Panc1 (cell line): ENCODE measurements at regions not wholly inside any gene's neighbourhood (a gene's known extent, or its start where the extent isn't known, plus 50 kb on each side); places are given as distances from the start of the nearest gene placed in this dataset.

Experiments
- ATAC-seq: fragments of 200-7000 bp; cut with Tn5 transposase; 2 replicates; pipeline ENCODE4 v1.9.1; 2020; ENCODE audit warnings: mild to moderate bottlenecking, moderate library complexity
- BruUV-seq: library from RNA; stranded (reverse); fragments of 400-500 nt; replicated peaks from 2 replicates; lab custom pipeline; 2021; lab: Mats Ljungman, UMichigan
- CTCF ChIA-PET: fragments of 300-600 bp; sonication (Branson Sonifier 250); formaldehyde crosslinking; loops from one replicate; lab custom pipeline; 2022; ENCODE audit warnings: antibody characterized with exemption; lab: Charles Lee
- POLR2A ChIA-PET: fragments of 300-600 bp; sonication (Branson Sonifier 250); formaldehyde crosslinking; loops from one replicate; lab custom pipeline; 2022; ENCODE audit warnings: antibody characterized with exemption; lab: Charles Lee
- DNase-seq: peaks from one replicate; pipeline ENCODE4 v3.0.0-alpha.2; 2010; ENCODE audit warnings: low read depth, low spot score
- H3K27ac ChIP-seq: 2 replicates; pipeline ENCODE4 v1.5.1; 2011; ENCODE audit warnings: mild to moderate bottlenecking, low read length, inconsistent platforms
- H3K27me3 ChIP-seq: fragments of 200-500 bp; sonication (Bioruptor generic); 2 replicates; pipeline ENCODE4 v1.6.0; 2014; ENCODE audit warnings: low read length, inconsistent platforms; ENCODE audit not compliant: control insufficient read depth, insufficient read depth
- H3K36me3 ChIP-seq: fragments of 200-500 bp; sonication (Bioruptor generic); 2 replicates; pipeline ENCODE4 v1.5.1; 2014; ENCODE audit warnings: inconsistent platforms, mild to moderate bottlenecking, low read length, moderate library complexity; ENCODE audit not compliant: control insufficient read depth, insufficient read depth
- H3K4me1 ChIP-seq: 2 replicates; pipeline ENCODE4 v1.5.1; 2011; ENCODE audit warnings: inconsistent platforms, mild to moderate bottlenecking, low read length, moderate library complexity; ENCODE audit not compliant: control insufficient read depth, insufficient read depth
- H3K4me3 ChIP-seq, 2 experiments: 2 replicates each; pipeline ENCODE4 v1.5.1; 2011 to 2012; ENCODE audit warnings: low read depth in 2 of 2, low read length in 2 of 2, mild to moderate bottlenecking in 2 of 2, inconsistent platforms in 1 of 2, moderate library complexity in 1 of 2
- H3K9me3 ChIP-seq: fragments of 200-500 bp; sonication (Bioruptor generic); 2 replicates; pipeline ENCODE4 v1.5.1; 2014; ENCODE audit warnings: low read depth, mild to moderate bottlenecking, inconsistent platforms, low read length, moderate library complexity; ENCODE audit not compliant: control insufficient read depth, insufficient read depth
- CTCF ChIP-seq: fragments of 450-650 bp; IDR thresholded peaks from 2 replicates; pipeline ENCODE4 v1.5.1; 2017; ENCODE audit warnings: mild to moderate bottlenecking
- POLR2AphosphoS5 ChIP-seq: IDR thresholded peaks from 2 replicates; pipeline ENCODE4 v1.6.1; 2012; ENCODE audit warnings: mild to moderate bottlenecking, low read depth, low read length, moderate library complexity
- REST ChIP-seq, 2 experiments: IDR thresholded peaks; 2 replicates each; pipeline ENCODE4 v1.6.1; 2011 to 2012; ENCODE audit warnings: low read depth in 2 of 2, control low read depth in 1 of 2, low read length in 1 of 2, mild to moderate bottlenecking in 1 of 2, moderate library complexity in 1 of 2; ENCODE audit not compliant: insufficient read depth in 1 of 2
- SIN3A ChIP-seq: IDR thresholded peaks from 2 replicates; pipeline ENCODE4 v1.6.1; 2012; ENCODE audit warnings: low read depth, mild to moderate bottlenecking, low read length, moderate library complexity, borderline replicate concordance; ENCODE audit not compliant: insufficient read depth
- TCF7L2 ChIP-seq: IDR thresholded peaks from 2 replicates; pipeline ENCODE4 v1.6.1; 2011; ENCODE audit warnings: mild to moderate bottlenecking, low read depth, low read length, inconsistent platforms
- in situ Hi-C: cut with HindIII; loops from 2 replicates; pipeline ENCODE4 v1.10.0; 2016; ENCODE audit warnings: low sequenced_read_pairs, low pct_unique_long_range_greater_than_20kb
- intact Hi-C: fragments of 100-400 bp; cut with micrococcal nuclease; formaldehyde crosslinking; loops from one replicate; pipeline ENCODE4 v1.10.0; 2022; ENCODE audit not compliant: unreplicated experiment

GRCh38 chr3:13219902-13220296 lies 146.7 kb upstream of the IQSEC1 start:
- ATAC-seq (no peak), DNase-seq (no peak)
- BruUV-seq: no TSS peak
- H3K27ac ChIP-seq: no peak overlapping the region
- TF ChIP-seq REST (IDR thresholded peaks at IDR 0.05; ENCODE audit: insufficient read depth in 1 of 2, low read depth in 2 of 2, low read length in 1 of 2) (no peak), SIN3A (no peak), TCF7L2 (no peak), CTCF (no peak), POLR2AphosphoS5 (no peak)
- POLR2A ChIA-PET: no interaction called here
- no peak overlapping the region for H3K4me3 ChIP-seq
- no peaks in the 10 kb centered on the region for H3K36me3 ChIP-seq
- in situ Hi-C loops: no loop called here
- H3K27me3 ChIP-seq: no peaks in the 10 kb centered on the region
- CTCF ChIA-PET: no interaction called here
- peaks cover 18% of the 10 kb centered on the region for H3K4me1 ChIP-seq
- intact Hi-C loops: no loop called here
- no peaks in the 10 kb centered on the region for H3K9me3 ChIP-seq

GRCh38 chr3:13219077-13219901 lies 146.1 kb upstream of the IQSEC1 start:
- no TSS peak for BruUV-seq
- POLR2A ChIA-PET: no interaction called here
- CTCF ChIA-PET: interaction anchor here (1.2 kb wide), 1 partner anchor 127 kb away, joined by 3 read pairs; no protein-coding TSS in a partner anchor
- ATAC-seq (no peak), DNase-seq (no peak)
- H3K4me1 ChIP-seq: peaks cover 18% of the 10 kb centered on the region
- no peaks in the 10 kb centered on the region for H3K36me3 ChIP-seq
- H3K27ac ChIP-seq: no peak overlapping the region
- in situ Hi-C loops (no loop called here), intact Hi-C loops (no loop called here)
- H3K27me3 ChIP-seq: no peaks in the 10 kb centered on the region
- no peak overlapping the region for H3K4me3 ChIP-seq
- TF ChIP-seq POLR2AphosphoS5 (no peak), REST (IDR thresholded peaks at IDR 0.05; ENCODE audit: insufficient read depth in 1 of 2, low read depth in 2 of 2, low read length in 1 of 2) (no peak), CTCF (no peak), TCF7L2 (no peak), SIN3A (no peak)
- H3K9me3 ChIP-seq: no peaks in the 10 kb centered on the region
